Testis (tissue), 2 donors: ENCODE measurements at regions not wholly inside any gene's neighbourhood (a gene's known extent, or its start where the extent isn't known, plus 50 kb on each side); places are given as distances from the start of the nearest gene placed in this dataset.

Source experiments
- DNase-seq: peaks from one replicate; pipeline ENCODE4 v3.0.0-alpha.2; 2019
- H3K27ac ChIP-seq, 2 donors: fragments of 200-600 bp; sonication (generic); one replicate each; pipeline ENCODE4 v1.5.1; 2019
- H3K27me3 ChIP-seq: fragments of 200-600 bp; sonication (generic); one replicate; pipeline ENCODE4 v1.5.1; 2019
- H3K36me3 ChIP-seq: fragments of 200-600 bp; sonication (generic); one replicate; pipeline ENCODE4 v1.5.1; 2017; ENCODE audit warnings: low read depth; ENCODE audit errors: missing control alignments
- H3K4me1 ChIP-seq: fragments of 200-600 bp; sonication (generic); one replicate; pipeline ENCODE4 v1.5.1; 2019
- H3K4me3 ChIP-seq, 2 donors: fragments of 200-600 bp; sonication (generic); one replicate each; pipeline ENCODE4 v1.5.1; 2017 to 2019
- H3K9me3 ChIP-seq: fragments of 200-600 bp; sonication (generic); one replicate; pipeline ENCODE4 v1.5.1; 2017
- POLR2A ChIP-seq: fragments of 450-650 bp; IDR thresholded peaks from one replicate; pipeline ENCODE4 v1.6.1; 2017; ENCODE audit warnings: antibody characterized with exemption, mild to moderate bottlenecking, moderate library complexity
- WGBS, 2 donors: methylation state at CpG; one replicate each; pipeline ENCODE4 v1.1.5; 2018; 5-methylcytosine and 5-hydroxymethylcytosine counted together
- intact Hi-C: fragments of 100-400 bp; cut with DNase I; formaldehyde crosslinking; loops from one replicate; pipeline ENCODE4 v1.15.1; 2023; ENCODE audit warnings: low total_unique reads
- TF ChIP-seq, protein P1 (sequence below), 3 experiments: fragments of 450-650 bp in 2 of 3; fragments of 200-600 bp in 1 of 3; sonication (generic) in 1 of 3; IDR thresholded peaks; one replicate each; pipeline ENCODE4 v1.5.1; 2016 to 2019; ENCODE audit warnings: antibody characterized with exemption in 3 of 3, mild to moderate bottlenecking in 2 of 3, moderate library complexity in 1 of 3

DNA sequence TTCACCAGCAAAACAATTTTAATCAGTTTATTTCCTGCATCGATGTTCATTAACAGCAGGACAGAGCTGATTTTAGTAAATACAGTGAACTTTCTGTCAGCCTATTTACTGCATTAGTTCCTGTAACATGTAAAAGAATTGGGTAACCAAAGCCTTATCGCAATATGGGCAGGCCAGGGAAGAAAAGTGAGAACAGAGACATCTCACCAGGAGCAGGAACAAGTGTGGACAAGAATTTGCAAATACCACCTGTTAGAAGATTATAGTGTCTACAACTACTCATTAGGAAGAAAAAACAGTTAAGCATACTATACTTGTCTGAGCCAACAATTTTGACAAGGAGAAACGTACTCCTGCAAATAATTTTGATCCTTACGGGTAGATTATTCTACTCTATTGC lies 1293.9 kb downstream of the PLA2G4A start:
- TF ChIP-seq, protein P1, sequence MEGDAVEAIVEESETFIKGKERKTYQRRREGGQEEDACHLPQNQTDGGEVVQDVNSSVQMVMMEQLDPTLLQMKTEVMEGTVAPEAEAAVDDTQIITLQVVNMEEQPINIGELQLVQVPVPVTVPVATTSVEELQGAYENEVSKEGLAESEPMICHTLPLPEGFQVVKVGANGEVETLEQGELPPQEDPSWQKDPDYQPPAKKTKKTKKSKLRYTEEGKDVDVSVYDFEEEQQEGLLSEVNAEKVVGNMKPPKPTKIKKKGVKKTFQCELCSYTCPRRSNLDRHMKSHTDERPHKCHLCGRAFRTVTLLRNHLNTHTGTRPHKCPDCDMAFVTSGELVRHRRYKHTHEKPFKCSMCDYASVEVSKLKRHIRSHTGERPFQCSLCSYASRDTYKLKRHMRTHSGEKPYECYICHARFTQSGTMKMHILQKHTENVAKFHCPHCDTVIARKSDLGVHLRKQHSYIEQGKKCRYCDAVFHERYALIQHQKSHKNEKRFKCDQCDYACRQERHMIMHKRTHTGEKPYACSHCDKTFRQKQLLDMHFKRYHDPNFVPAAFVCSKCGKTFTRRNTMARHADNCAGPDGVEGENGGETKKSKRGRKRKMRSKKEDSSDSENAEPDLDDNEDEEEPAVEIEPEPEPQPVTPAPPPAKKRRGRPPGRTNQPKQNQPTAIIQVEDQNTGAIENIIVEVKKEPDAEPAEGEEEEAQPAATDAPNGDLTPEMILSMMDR (IDR thresholded peaks at IDR 0.05), result no peak
- no peak for TF ChIP-seq POLR2A
- WGBS, 2 donors, result 83 to 86% methylated on average over 4 of the region's 4 CpGs
- H3K4me3 ChIP-seq, result no peak overlapping the region
- no peak for DNase-seq
- no peaks in the 10 kb centered on the region for H3K9me3 ChIP-seq
- H3K27me3 ChIP-seq, result no peaks in the 10 kb centered on the region
- H3K4me1 ChIP-seq, result no peaks in the 10 kb centered on the region
- H3K27ac ChIP-seq, result no peak overlapping the region
- intact Hi-C loops, result no loop called here
- no peaks in the 10 kb centered on the region for H3K36me3 ChIP-seq

- no peak overlapping the region for H3K4me3 ChIP-seq
- no peaks in the 10 kb centered on the region for H3K27me3 ChIP-seq
- intact Hi-C loops, result no loop called here
- H3K9me3 ChIP-seq, result no peaks in the 10 kb centered on the region
- no peaks in the 10 kb centered on the region for H3K36me3 ChIP-seq
- 54 to 82% methylated on average over 1 of the region's 1 CpG for WGBS, 2 donors
- TF ChIP-seq POLR2A, result no peak
- TF ChIP-seq, protein P1 (IDR thresholded peaks at IDR 0.05), result no peak
- no peaks in the 10 kb centered on the region for H3K4me1 ChIP-seq
- no peak for DNase-seq
- H3K27ac ChIP-seq, result no peak overlapping the region
Observed at GRCh38 chr1:188127507-188127906, 1298.8 kb downstream of the PLA2G4A start.

GRCh38 chr1:188128761-188129160 lies 1300.0 kb downstream of the PLA2G4A start:
- 96 to 100% methylated on average over 3 of the region's 3 CpGs for WGBS, 2 donors
- H3K27me3 ChIP-seq, result no peaks in the 10 kb centered on the region
- H3K9me3 ChIP-seq, result no peaks in the 10 kb centered on the region
- H3K4me1 ChIP-seq, result no peaks in the 10 kb centered on the region
- DNase-seq, result no peak
- TF ChIP-seq, protein P1 (IDR thresholded peaks at IDR 0.05), result no peak
- no peak for TF ChIP-seq POLR2A
- H3K4me3 ChIP-seq, result no peak overlapping the region
- no peaks in the 10 kb centered on the region for H3K36me3 ChIP-seq
- intact Hi-C loops, result no loop called here
- H3K27ac ChIP-seq, result no peak overlapping the region

DNA sequence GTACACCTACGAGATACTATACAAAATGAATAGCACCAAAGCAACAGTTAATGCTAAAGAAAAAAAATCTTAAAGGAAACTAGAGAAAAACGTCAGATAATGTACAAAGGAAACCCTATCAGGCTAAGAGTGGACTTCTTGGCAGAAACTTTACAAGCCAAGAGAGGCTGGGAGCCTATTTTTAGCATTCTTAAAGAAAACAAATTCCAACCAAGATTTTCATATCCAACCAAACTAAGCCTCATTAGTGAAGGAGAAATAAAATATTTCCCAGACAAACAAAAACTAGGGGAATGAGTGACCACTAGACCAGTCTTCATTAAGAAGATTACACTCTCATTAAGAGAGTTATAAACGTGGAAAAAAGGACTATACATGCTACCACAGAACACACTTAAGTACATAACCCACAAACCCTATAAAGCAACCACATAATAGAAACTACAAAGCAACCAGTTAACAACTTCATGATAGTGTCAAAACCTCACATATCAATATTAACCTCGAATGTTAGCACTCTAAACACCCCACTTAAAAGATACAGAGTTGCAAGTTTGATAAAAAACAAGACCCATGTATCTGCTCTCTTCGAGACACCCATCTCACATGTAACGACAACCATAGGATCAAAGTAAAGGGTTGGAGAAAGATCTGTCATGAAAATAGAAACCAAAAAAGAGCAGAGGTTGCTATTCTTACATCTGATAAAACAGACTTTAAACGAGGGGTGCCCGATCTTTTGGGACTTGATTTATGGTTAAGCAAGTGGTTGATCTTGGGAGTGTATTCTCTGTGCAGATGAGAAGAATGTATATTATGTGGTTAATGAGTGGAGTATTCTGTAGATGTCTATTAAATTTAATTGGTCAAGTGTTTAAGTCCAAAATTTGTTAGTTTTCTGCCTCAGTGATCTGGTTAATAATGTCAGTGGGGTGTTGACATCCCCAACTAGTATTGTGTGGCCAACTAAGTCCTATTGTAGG lies 1301.4 kb downstream of the PLA2G4A start:
- no peak for TF ChIP-seq POLR2A
- H3K9me3 ChIP-seq, result no peaks in the 10 kb centered on the region
- no peak overlapping the region for H3K4me3 ChIP-seq
- 42 to 48% methylated on average over 8 of the region's 8 CpGs for WGBS, 2 donors
- H3K4me1 ChIP-seq, result no peaks in the 10 kb centered on the region
- H3K27me3 ChIP-seq, result no peaks in the 10 kb centered on the region
- no peak overlapping the region for H3K27ac ChIP-seq
- no peak for DNase-seq
- no peaks in the 10 kb centered on the region for H3K36me3 ChIP-seq
- intact Hi-C loops, result no loop called here

DNA sequence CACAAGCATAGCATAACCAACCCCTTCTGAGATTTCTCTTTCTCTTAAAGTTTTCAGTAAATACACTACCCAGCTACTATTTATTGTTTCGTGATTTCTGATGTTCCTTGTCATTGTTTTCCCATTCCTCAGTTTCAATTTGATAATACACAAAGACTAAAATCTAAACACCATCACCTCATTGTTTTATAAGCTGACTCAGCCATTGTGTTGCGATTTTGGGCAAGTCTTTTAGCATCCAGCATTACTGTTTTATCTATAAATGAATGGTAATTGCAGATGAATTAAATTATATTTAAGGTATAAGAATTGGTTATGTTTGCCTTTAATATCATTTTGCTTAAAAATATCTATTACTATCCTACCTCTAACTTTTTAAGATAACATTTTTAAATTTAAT lies 1308.5 kb downstream of the PLA2G4A start:
- no peak overlapping the region for H3K27ac ChIP-seq
- H3K27me3 ChIP-seq, result no peaks in the 10 kb centered on the region
- no peaks in the 10 kb centered on the region for H3K9me3 ChIP-seq
- TF ChIP-seq, protein P1 (IDR thresholded peaks at IDR 0.05), result no peak
- no peak for TF ChIP-seq POLR2A
- no peaks in the 10 kb centered on the region for H3K4me1 ChIP-seq
- intact Hi-C loops, result no loop called here
- 86% methylated on average over 2 of the region's 2 CpGs for WGBS, 2 donors
- H3K36me3 ChIP-seq, result no peaks in the 10 kb centered on the region
- DNase-seq, result no peak
- H3K4me3 ChIP-seq, result no peak overlapping the region
